ENCODE measurements at regions not wholly inside any gene's neighbourhood (a gene's known extent, or its start where the extent isn't known, plus 50 kb on each side); places are given as distances from the start of the nearest gene placed in this dataset.

DNA sequence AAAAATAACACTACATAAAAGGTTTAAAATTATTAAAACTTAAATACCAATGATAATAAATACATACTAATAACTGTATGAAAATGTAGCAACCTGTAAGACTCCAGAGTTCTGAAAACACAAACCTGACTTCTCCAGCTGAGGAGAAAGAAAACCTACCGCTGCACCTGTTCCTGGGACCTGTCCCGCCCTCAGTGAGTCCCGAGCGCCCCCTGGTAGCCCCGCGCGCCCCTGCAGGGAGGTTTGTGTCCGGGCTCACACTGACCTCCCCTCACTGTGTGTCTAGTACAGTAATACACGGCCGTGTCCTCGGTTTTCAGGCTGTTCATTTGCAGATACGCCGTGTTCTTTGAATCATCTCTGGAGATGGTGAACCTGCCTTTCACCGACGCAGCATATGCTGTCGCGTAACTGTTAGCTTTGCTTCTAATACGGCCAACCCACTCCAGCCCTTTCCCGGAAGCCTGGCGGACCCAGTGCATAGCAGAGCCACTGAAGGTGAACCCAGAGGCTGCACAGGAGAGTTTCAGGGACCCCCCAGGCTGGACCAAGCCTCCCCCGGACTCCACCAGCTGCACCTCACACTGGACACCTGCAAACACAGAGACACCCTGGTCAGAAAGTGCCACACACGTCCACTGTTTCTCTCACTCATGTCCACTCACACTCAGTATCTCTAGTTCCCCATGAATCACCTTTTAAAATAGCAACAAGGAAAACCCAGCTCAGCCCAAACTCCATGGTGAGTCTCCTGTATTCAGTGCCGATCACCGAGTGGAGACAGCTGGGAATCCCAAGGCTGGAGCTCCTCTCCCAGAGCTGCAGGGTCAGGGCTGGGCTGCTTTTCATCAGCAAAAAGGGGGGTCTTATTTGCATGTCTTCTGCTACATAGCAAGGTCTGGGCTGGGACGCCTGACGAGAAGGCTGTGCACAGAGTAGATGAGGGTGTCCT lies 1276.3 kb downstream of the TMEM121 start:
- TF ChIP-seq CTCF (IDR thresholded peaks at IDR 0.05) (no peak), POLR2A (IDR thresholded peaks at IDR 0.05) (no peak)
